HG03457 (cell line): ENCODE measurements at regions not wholly inside any gene's neighbourhood (a gene's known extent, or its start where the extent isn't known, plus 50 kb on each side); places are given as distances from the start of the nearest gene placed in this dataset.

Experiments used
- ATAC-seq: cut with Tn5 transposase; IDR thresholded peaks from one replicate; pipeline ENCODE4 v1.9.1; 2021; ENCODE audit warnings: moderate number of reproducible peaks; ENCODE audit not compliant: unreplicated experiment

DNA sequence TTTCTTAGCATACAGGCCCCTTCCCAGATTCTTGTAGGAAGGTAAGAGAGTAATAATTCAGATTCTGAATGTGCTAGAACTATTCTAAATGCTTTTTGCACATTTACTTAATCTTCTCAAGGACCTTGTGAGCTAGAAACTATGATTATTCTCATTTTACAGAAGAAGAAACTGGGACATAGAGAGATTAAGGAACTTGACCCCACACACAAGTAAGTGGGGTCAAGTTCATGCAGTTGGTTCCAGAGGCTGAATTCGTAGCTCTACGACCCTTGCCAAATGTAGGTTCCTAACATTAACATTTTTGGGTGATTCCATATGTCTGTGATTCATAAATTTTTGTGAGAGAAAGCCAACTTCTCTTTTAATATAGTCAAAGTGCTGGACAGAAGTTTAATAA lies 238.1 kb downstream of the LACC1 start:
- no peak for ATAC-seq

DNA sequence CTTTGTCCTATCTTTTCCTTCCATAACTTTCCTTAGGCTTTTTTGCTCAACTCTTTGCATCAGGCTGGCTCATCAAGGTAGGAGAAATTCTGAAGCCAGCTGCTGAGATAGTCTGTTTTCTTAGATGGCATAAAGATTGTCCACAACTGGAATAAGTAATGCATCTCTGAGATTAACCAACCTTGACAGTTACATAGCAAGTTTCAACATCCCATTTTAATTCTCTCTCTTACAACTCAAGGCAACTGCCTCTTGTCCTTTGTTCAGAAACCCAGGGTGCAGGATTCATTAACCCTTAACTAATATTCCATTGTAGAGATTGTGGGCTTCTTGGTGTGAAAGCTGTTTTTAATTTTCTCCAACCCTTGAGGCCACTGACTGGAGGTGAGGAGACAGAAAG lies 239.2 kb downstream of the LACC1 start:
- ATAC-seq = no peak

DNA sequence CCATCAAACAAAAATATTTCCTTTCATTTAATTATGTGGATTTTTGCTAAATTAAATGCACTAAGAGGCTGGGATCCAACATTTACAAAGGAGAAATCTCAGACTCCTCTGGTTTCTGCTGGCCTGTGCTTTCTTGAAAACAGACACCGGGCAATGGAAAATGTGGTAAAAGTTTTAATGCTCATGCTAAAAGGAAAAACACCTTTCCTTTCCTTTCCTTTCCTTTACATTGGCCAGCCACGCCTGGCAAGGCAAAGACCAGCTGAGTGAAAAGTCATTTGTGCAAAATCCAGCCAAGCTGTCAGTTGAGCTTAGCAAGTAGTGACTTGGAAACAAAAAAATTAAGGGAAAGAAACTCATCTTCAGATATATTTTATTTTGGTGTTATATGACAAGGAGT lies 240.3 kb downstream of the LACC1 start:
- ATAC-seq = no peak

DNA sequence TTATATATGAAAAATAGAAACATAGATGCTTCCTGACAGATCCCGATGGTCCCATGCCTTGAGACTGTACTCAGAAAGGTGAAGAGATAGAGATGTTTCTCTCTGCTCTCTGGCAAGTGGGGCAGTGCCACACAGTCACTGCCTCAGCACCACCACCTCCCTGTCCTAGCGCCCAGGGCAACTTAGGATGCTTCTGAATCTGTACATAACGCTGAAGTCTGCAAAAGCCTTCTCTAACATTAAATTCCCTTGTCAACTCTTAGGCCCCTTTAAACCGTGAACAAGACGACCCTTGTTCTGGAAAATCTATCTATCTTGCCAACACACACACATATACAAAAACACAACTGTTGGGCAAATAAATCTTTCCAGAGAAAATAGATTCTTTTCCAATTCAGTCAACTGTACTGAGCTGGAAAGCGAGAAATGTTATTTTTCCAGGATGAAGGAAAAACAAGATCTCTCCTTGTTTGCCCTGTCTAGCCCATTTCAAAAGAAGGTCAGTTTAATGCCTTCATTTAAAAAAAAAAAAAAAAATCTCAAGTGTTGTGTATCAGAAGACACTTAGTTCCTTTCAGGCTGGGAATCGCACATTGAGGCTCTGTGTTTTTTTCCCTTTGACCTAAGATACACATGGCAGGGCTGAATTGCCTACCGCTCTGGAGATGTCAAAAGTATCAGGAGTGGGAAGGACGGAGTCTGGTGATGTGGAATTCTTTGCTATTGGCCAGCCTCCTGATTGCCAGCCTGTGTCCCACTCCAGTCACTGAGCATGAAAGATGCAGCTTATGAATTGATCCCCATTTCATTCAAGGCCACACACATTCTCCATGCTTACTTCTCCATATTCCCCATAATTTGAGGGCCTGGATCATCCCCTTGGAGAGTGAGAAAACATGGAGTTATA lies 241.4 kb downstream of the LACC1 start:
- ATAC-seq = no peak

DNA sequence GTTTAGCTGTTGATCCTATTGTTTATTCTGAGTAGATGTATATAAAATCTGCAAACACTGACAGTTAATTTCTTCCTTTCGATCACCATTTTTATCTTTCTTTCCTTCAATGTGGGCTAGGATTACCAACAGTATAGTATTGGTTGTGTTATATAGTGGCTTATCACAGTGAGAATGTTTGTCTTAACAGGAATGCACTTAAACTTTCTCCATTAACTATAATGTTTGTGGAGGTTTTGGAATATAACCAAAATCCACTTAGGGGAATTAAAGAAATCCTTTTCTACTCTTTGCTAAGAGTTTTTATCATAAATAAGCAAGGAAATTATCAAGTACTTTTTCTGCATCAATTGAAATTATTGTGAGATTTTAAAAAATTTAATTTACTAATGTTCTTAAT lies 244.6 kb downstream of the LACC1 start:
- no peak for ATAC-seq

DNA sequence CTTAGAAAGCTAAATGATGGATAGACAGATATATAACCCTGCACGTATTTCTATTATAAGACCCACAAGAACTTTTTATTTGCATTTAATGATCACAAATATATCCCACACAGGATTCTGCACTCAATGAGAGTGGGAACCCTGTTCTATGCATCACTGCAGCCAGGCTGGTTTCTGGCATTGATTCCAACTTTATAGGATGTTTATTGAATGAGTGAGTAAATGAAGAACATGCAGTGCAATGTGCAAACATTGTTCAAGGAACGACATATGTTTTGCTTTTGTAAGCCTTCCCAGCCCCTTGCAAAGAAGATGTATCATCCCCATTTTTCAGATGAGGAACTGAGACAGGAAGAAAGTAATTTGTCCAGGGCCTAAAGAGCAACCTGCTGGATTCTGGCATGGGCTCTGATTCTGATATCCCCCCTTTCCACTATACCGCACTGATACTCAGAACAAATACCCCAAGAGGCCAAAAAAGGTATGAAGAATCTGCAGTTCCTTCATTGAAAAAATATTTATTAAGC lies 246.3 kb downstream of the LACC1 start:
- no peak for ATAC-seq

DNA sequence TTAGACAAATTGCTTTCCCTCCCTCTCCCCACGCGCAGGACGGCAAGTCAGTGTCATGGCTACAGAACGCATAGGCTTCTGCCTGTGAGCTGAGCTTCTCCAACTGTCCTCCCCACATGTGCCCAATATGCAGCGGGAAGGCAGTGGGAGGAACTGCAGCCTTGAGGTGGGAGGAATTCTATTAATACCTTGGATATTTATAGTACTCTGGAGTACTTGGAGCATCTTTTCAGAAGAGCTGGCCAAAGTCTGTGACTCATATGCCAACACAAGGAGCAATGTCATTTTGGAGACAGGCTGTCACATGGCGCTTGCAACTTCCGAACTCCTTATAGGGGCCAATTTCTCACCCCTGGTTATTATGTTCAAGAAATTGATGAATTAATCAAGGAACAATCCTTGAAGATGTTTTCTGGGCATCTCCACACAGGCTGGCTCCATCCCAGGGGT lies 245.0 kb upstream of the SERP2 start:
- ATAC-seq = no peak

DNA sequence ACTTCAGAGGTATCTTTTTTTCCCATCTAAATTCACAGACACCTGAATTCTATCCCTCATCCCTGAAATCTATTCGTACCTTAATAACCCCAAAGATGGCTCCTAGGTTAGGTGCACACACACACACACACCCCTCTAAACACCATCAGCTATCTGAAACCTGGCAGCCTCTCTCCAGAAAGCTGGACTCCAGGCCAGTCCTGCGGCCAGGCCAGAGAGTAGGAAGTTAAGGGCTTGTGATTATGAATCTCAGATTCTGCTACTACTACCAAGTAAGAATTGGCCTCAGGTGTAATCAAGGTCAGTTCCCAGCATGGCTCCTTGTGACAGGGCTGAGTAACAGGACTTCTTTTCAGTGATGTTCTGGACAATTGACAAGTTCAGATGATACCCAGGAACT lies 244.2 kb upstream of the SERP2 start:
- no peak for ATAC-seq

DNA sequence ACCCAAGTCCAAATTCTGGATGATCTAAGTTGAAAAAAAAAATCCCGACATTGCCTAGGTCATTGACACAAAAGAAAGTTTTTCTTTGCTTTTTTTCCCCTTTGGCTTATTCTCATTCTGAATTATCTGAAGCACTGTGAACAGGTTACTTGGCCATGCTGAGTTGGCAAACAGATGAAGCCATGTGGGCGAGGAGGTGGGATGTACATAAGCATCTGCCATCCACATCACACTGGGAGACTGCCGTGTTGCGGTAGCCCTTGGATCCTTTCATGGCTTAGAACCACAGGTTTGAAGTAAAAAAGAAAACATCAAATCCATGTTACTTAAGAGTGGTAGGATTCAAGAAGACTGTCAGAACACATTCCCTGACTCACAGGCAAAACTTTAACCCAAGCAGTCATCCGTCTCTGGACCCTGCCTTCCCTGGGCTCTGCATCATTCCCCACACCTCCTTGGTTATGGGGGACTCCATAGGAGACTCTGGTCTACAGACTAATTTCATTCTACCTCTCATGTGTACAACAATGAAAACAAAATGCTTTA lies 242.5 kb upstream of the SERP2 start:
- no peak for ATAC-seq

DNA sequence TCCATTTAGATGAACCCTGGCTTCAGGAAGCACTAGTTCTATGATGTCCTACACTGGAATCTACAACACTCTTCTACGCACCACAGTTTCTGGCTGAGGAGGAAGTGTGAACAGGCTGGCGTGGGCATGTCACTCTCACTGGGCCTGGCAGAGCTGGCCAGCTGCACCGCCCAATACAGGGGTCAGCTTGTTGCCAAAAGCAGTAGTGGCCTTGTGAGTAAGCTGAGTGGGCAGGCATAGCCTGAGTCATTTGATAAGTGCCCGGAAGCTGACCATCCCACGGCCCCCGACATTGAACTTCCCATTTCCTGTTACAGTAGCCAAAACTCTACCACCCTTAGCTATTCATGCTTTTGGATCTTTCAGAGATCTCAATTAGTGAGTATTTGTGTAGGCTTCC lies 240.9 kb upstream of the SERP2 start:
- no peak for ATAC-seq

DNA sequence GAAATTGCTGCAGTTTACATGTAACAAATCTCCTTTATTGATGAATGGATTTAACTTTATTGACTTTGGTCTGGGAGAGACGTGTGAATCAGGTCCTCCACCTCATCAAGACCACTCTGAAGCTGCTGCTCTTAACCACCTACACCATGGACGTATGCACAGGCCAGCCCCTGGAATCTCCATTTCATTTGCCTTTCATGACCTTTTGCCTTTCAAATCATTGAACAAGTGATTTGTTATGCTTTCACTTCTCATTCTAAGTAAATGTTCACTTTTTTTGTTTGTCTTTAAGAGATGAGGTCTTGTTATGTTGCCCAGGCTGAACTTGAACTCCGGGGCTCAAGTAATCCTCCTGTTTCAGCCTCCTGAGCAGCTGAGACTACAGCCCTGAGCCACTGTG lies 240.0 kb upstream of the SERP2 start:
- no peak for ATAC-seq

DNA sequence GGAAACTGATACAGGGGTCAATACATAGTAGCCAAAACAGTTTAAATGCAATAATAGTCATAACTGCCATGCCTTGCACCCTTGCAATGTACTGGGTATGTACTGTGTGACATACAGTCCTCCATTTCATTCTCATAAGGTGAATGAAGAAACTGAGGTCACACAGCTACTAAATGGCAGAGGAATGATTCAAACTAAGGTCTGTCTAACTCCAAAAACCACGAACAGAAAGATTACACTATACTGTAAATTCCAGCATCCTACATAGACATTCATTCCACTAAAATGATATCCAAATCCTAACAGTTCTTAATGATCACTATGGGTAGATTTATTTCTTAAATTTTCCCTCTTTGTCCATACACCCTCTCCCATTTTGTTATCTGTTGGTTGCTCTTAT lies 238.1 kb upstream of the SERP2 start:
- ATAC-seq = no peak

DNA sequence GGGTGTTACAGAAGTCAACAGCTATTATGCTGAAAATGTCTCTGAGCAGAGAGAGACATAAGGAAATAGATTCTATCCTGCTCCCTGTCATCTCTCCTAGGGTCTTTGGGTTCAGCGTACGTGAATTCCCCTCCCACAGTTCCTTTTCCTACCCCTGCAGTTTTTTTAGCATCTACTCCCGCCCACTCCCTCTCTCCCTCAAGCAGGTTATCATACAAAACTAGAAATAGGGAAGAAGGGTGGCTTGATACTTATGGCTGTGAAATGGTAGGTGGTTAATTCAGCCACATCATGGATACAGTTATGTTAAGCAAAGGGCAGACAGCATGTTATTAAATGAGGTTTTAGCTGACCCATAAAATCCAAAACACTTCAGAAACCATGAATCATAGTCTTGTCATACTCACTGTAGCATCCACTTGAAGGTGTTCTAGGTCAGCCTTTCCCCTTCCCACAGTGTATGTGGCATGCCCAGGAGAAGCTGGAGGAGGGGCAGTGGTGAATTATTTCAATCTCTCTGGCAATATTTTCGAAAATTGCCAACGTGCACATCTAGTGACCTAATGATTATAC lies 236.8 kb upstream of the SERP2 start:
- no peak for ATAC-seq

DNA sequence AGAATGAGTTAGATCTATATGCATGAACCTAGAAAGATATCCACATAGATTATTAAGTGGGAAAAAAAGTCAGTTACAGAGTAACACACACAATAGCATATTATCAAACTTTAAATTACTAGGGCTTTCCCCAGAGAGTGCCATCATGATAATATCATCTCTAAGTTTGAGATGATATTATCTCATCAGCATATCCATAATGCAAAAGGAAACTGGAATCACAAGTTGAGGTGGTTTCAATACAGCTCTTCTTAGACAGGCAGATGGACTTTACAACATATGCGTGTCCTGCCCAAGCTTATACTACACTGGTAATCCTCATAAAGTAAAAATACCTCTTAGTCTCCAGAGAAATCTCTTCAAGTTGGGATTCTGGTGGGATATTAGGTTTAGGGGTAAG lies 236.2 kb upstream of the SERP2 start:
- no peak for ATAC-seq

DNA sequence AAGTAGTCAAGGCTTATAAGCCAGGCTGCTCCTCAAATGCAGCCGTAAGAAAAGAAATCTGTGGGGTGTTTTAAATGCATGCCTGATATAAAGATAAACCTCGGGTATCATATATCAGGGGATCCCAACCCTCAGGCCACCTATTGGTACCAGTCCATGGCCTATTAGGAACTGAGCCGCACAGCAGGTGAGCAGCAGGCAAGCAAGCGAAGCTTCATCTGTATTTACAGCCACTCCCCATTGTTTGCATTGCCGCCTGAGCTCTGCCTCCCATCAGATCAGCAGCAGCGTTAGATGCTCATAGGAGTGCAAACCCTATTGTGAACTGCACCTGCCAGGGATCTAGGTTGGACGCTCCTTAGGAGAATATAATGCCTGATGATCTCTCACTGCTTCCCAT lies 233.5 kb upstream of the SERP2 start:
- no peak for ATAC-seq

DNA sequence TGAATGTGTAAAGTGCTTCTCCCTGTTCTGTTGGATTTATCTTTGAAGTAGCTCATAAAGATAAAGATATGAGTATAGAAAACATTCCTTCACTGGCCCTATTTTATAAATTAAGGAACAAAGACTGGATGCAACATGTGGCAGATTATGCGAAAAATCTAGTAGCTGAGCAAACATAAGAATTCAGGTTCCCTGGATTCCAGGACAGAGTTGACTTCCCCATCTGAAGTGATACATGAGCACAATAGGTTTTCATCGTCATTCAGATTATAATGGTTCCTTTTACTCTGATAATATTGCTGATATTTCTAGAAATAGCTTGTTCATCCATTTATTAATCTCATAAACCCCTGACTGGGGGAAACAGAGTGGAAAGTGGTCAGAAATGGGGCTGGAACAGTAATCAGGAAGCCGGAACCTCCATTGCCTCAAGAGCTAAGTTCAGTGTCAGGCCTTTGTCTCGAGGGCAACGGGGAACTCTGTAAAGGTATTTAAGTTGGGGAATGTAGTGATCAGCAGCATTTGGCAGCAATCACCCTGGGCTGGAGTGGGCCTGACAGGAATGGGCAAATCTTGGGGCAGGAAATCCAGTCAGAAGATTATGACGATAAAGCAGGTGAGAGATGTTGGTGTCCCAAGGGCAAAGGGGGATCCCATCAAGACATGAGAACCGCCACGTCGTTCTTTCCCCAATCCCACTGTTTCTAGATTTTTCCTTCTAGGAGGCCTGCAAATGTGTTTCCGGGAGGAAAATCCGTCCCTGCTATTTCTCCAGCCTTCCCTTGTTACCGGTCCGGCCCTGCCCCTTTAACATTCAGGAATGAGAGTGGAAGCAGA lies 232.5 kb upstream of the SERP2 start:
- ATAC-seq = no peak

DNA sequence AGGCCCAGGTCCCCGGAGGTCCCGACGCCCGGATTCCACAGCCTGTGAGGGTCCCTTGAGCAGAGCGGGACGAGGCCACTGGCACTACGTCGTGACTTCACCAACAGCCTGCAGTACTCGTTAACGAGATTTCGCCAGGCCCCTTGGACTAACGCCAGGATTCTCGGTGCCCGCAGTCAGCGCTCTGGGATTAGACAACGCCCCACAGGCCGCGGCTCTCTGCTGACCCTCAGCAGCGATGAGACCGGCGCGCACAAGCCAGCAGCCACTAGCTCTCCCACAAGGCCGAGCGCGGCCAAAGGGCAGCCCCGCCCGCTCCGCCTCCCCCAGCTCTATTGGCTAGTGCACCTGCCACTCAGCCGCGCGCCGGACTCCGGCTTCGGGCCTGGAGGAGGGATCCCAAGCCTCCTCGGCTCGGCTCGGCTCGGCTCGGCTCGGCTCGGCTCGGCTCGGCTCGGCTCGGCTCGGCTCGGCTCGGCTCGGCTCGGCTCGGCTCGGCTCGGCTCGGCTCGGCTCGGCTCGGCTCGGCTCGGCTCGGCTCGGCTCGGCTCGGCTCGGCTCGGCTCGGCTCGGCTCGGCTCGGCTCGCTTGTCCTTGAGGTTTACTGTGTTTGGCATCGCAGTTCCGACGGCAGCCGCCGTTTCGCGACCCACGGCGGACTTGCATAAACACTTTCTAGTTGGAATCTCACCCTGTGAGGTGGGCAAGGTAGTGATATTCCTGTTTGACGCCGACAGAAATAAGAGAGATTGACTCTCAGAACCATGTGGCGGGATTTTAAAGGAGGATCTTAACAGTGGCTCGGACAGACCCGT lies 231.7 kb upstream of the SERP2 start:
- ATAC-seq = peak; percentile 100

DNA sequence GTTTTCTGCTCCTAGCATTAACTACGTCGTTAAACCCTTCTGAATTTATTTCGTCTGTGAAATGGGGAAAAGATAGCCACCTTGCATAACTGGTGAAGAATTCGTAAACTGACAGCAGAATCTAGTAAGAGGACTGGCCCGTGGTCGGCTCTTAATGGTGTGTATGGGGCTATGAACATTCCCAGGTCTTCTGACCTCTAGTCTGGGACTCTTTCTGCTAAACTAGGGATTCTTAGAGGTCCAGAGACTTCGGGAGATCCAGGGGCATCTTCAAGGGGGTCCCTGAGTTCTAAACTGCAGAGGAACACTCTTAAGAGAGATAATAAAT lies 231.1 kb upstream of the SERP2 start:
- no peak for ATAC-seq

DNA sequence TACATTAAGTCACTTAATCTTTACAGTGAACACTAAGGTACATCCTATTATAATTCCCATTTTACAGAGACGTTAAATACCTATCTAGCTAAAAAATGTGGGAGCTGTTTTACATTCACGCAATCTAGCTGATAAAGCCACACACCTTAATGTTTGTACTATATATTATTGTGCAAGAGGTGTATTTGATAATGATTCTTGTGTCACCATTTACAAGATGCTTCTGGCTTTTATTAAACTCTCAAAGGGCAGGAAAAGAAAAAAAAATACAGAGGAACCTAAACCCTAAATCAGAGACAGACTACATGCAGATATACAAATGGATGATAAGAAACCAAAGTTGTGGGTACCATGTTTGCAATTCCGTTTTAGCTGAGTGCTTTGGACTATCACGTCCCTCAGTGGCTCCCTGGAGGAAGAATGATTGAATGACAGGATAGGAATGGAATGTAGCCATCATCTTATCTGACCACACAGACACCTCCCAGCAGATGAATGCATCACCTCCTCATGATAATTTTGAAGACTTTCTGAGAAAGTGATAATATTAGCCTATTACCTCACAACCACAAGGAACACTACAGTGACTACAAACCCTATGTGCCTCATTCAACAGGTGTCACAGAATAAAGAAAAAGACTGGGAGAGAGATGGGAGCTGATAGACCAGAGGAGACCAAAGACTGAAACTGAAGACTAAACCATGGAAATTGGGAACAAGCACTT lies 230.5 kb upstream of the SERP2 start:
- no peak for ATAC-seq

DNA sequence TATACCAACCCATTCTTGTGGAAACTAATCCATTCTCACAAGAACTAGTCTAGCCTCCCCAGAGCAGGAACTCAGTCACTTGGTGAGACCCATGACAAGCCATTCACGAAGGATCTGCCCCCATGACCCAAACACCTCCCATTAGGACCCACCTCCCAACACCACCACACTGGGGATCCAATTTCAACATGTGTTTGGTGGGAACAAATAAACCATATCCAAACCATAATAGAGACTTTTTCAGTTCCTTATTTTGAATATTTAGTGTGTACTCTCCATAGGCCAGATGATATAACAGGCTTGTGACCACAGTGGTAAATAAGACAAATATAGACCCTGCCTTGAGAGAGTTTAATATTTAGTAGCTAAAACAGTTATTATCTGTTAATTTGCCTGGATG lies 227.5 kb upstream of the SERP2 start:
- ATAC-seq = no peak
